ENCODE measurements at regions not wholly inside any gene's neighbourhood (a gene's known extent, or its start where the extent isn't known, plus 50 kb on each side); places are given as distances from the start of the nearest gene placed in this dataset.

DNA sequence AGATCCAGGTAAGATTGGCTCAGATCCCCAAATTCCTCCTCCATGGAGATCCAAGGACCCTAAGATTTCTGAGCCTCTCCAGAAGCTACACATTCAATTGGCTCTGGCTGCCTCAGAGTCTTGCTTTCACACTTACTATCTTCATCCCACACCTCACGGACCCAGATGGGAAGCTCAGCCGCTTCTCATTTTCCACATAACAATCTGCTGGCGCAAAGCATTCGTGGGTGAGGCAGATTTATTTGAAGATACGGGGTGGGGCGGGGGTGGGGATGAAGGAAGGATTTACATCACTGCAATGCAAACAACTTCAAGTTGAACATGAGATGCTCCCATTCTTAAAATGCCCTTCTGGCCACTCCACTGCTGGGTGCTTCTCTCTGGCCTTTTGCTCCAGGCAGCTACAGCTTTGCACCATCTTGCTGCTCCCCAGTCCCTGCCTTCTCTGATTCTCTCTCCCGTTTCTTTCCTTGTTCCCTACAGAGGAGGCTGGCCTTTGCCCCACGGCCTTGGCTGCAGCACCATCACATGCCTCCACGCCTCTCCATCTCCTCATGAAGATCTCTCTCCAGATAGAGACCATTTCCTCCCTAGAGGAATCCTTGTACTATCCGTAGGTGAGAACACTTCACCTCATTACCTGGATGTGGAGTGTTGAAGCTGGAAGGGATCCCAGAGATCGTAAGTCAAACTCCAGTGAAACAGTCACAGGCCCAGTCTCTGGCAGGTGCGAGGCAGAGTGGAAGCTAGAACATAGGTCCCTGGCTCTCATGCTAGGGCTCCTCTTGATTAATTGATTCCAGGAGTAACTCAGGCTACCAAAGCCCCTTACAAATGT, 175.9 kb downstream of the RPLP1 start:
- no peak for DNase-seq

DNA sequence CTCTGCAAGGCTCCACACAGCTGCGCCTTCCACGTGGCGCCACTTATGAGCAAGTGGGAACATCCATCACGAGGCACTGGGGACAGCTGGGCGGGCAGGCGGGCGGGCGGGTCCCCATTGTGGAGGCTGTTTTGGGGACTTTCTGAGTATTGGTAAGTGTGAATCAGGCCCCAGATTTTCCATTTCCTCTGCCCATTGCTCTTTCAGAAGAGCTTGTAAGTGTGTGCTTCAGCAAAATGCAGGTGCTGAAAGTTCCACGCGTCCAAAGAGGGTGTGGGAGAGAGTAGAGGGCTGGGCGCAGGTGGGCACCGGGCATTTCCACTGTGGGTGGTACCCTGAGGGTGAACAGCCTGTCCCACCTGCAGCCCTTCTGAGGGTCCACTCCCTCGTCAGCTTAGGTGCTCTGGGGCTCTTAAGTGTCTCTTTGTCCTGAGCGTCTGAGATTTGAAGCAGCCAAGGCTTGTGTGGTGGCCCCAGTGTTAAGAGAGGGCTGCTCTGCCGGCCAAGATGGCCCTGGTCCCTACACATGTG, 177.1 kb downstream of the RPLP1 start:
- no peak for DNase-seq

DNA sequence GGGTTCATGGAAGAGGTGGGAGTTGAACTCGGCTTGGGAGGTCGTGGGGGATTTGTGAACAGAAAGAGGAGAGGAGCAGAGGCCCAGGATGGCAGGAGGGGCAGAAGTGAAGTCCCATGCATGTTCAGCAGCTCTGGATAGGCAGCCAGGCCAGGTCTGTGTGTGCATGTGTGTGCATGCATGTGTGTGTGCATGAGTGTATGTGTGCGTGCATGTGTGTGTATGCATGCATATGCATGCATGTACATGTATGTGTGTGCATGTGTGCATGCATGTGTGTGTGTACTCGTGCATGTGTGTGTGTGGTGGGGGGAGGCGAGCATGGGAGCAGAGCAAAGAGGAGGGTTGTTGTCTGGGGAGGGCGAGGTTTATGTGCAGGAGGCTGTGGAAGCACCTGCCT, 178.4 kb downstream of the RPLP1 start:
- no peak for DNase-seq

DNA sequence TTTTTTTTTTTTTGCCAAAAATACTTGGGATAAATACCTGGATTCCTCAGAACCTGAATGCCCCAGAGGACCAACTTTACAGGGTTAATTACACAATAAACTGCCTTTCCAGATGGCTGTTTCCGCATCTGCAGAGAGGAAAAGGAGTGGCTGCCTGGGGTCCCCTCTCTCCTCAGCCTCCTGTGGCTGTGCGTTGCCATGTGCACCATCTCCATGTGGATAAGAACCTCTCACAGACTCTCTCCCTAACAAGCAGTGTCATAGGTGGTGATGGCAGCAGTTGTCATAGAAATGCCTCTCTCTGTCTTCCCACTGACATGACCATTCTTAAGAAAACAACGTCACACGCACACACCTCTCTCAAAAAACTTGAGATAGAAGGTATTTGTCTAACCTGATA, 179.4 kb downstream of the RPLP1 start:
- no peak for DNase-seq

DNA sequence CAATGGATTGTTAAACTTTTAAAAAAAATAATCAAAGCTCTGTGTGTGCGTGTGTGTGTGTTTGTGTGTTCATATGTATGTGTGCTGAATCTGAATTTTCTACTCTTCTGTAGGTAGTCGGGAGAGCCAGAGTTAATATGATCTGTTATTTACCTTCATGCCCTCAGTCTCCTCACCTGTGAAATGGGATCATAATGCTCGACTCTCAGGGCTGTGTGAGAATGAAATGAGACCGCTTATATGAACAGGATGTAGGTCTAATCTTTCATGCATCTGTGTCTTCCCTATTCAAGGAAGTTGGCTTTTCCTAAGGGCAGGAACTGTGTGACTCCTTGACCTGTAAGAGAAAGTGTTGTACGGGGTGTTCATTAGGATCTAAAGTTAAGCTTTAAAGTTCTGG, 182.2 kb downstream of the RPLP1 start:
- no peak for DNase-seq

DNA sequence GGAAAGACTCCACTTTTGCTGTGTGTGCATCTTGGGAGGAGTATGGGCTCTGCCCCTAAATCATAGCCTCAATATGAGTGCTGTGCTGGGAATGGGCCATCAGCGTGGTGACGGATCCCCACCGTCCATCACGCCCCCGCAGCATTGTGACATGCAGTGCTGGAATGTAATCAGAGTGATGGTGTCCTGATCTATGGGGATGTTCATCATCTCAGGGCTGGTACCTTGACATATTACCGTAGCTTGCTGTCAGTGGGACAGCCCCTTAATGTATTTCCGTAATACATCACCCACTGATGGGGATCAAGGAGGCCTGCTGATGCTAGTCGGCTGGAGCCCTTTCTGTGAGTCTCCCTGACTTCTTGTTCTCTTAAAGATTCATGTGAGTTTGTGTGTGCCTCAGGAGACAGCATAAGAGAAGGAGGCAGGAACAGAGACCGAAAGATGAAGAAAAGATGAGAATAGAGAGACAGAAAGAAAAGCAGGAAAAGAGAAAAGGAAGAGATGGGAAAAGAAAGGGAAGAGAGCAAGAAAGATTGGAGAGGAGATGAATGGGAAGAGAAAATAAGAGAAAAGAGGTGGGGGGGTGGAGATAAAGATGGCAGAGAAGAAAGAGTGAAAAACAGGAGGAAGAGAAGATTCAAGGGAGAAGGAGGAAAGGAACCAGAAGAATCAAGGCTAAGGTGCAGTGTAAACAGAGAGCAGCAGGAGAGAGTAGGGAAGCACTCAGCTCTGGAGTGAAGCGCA, 183.7 kb downstream of the RPLP1 start:
- DNase-seq, result no peak

DNA sequence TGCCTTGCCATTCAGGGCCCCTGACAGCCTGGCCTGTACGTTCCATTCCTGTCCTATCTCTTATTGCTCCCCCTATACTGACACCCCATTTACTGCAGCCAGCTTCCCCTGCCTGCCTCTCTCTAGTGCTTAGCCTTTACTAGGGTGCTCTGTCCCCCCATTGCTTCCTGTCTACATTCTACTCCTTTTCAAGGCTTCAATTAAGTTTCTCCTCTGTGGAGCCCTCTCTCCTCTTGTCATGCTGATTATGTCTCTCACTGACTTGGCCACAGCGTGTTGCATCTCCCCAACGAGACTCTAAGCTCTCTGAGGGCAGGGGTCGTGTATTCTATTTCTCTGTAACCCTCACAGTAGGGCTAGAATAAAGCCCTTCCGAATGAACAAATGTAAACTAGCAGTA, 185.2 kb downstream of the RPLP1 start:
- no peak for DNase-seq

DNA sequence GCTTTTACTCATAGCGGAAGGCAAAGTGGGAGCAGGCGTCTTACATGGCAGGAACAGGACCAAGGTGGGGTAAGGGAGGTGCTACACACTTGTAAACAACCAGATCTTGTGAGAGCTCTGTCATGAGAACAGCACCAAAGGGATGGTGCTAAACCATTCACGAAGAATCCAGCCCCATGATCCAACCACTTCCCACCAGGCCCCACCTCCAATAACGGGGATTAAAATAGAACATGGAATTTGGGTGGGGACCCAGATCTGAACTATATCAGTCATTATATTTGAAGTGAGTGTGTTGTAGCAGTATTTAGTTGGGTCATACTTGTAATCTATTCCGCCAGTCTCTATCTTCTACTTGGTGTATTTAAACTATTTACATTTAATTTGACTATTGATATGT, 190.9 kb downstream of the RPLP1 start:
- DNase-seq, result no peak

DNA sequence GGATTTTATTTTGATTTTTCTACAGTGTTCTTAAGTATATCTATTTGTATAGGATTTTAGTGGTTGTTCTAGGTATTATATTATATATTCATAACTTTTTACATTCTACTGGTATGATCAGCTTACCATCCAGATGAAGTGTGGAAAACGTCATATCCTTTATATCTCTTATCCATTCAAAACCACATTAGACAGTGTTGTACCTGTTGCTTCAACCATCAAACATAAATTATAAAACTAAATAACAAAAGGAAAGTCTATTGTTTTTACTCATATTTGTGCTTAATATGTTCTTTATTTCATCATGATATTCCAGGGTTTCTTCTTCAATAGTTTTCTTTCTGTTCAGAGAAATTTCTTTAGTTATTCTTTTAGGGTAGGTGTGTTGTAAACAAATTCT, 191.4 kb downstream of the RPLP1 start:
- DNase-seq, result no peak

DNA sequence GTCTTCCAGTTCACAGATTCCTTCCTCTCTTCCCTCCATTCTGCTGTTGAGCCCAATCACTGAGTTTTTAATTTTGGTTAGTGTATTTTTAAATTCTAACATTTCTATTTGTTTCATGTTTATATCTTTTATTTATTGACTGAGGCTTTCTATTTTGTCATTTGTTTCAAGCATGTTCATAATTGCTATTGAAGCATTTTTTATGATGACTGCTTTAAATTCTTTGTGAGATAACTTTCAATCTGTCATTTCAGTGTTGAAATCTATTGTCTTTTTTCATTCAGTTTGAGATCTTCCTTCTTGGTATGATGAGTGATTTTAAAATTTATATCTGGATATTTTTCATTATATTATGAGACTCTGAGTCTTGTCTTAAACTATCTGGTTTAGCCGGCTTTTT, 192.3 kb downstream of the RPLP1 start:
- DNase-seq, result no peak

DNA sequence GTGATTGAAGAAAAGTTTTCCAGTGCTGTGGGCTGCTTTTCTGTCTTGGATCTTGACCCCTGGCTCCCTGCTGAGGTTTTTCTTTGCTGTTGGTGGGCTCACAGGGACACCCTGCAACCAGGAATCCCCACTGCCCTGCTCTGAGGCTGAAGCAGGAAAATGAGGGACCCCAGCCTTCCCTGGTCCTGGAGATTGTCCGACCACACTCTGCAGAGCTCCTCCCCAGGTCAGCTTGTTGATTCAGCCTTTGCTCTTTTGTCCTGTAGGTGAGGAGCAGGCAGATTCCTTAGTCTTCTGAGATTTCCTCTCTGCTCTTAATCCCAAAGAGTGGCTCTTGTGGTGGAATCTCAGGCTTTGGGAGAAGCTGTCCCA, 194.5 kb downstream of the RPLP1 start:
- DNase-seq, result no peak

DNA sequence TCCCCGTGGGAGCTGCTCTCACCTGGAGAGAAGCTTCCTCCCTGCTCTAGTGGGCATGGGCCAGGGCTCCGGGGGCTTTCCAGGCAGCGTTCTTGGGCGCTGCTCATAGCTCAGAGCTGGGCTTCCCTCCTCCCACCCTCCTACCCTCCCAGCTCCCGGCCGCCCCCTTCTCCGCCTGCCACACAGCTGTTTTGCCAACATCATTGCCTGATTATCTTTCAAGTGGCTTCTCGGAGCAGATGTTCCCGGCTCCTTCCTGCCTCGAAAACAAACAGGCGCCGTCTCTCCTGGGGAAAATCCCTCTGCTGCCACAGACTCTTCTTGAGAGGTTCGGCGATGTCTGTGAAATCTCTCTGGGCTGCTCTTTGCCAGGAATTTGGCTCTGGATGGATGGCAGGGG, 195.6 kb downstream of the RPLP1 start:
- DNase-seq, result no peak

DNA sequence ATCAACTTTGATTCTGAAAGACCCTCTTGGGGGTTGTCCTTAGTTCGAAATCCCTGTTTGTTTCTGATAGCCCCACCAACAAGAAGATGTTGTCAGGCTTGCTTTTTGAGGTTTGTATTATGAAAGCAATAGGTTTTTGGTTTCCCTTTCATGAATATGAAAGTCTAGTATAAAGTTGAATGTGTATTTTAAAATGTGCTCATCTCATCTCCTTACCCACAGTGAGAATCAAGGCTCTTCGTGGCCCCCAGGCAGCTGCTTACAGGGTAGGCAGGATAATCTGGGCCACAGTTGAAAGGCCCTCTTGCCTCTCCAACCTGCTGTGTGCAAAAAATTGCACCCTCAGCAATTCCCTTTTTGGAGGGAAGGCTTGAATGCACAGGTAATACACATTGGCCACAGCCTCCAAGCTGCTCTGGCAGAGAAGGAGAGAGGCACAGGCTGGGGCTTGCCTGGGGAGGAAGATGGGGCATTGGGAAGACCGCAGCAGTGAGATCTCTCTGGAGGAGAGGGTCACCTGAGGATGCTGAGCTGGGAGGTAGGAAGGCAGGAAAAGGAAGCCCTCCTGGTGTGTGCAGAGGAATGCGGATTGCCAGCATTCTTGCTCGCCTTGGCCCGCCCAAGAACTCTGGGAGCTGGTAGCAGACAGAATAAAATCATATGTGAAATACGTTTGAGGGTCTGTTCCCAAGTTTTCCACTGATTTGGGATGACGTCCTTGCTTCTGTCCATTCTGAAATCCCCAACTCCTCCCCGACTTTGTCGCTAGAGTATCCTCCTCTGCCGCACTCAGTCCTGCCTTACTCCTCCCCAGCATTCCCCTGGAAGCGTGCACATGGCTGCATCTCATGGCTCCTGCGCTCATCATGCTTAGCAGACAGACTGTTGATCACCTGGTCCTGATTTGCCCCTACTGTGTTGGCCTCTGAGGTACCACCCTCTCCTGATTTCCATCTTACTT, 196.4 kb downstream of the RPLP1 start:
- DNase-seq, result no peak

DNA sequence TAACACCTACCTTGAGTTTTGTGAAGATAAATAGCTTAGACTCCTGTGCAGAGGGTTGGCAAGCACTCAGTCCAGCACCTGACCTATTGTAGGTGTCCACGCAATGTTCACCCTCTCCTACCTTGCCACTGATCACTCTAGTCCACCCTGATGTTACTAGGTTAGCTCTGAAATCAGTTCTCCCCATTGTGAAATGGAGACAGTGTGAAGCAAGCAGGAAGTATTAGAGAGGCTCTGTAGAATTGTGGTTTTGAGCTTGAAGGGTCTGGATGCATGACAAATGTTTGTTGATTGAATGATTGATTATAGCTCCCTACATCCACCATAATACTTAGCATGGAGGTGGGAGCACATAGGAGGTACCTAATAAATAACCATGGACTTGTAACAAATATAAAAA, 199.7 kb downstream of the RPLP1 start:
- DNase-seq, result no peak

DNA sequence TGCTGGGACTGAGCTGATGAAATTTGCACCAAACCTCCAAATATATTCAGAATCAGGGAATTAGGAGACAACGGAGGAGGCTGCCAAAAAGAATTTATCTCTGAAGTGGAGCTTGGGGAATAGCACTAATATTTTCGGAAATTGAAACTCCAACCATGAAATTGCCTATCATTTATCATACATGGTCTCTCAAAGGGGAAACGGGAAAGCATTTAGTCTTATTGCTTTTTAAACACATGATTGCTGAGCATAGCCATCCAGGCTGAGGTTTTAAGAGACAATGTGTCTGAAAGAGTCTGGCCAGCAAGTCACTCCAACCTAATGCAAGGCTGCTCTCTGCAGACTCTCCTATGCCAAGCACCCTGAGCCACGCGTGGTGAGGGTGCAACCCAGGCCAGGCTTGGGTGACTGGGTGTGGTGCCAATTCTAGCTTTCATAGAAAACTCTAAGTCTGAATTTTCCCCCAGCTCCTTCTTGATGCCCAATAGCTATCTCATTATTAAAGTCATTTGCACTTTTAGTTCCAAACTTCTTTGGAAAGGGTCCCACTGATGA, 200.2 kb downstream of the RPLP1 start:
- DNase-seq, result no peak

DNA sequence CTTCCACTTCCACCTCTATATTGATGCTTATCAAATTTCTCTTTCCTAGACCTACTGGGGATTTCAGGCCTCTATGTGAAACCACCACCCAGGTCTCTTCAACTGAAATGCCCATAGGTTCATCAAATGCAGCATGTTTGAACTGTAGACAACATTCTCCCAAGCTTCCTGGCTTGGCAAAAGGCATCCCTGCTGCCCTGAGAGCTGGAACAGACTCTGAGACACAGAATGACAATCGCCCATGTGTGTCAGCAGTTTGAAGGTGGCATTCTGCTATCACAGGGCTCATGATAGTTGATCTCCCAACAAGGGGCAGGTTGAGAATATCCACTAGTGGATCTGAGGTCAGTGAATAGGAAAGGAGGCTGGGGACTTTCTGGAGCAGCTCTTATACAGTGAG, 200.7 kb downstream of the RPLP1 start:
- no peak for DNase-seq

DNA sequence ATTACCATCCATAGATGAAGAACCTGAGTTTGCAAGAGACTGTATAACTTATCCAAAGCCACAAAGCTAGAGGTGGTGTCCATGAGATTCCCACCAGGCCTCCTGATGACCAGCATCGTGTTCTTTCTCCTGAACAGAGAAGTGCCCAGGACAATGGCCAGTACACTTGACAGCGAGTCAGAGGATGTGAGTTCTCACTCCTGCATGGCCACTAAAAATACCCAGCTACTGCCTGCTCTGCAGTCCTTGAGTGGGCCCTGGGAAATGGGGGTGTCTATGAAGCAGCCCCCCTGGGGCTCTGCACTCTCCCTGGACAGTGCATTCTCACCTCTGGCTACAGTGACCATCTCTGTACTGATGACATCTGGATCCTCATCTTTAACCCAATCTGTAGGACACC, 201.2 kb downstream of the RPLP1 start:
- no peak for DNase-seq

DNA sequence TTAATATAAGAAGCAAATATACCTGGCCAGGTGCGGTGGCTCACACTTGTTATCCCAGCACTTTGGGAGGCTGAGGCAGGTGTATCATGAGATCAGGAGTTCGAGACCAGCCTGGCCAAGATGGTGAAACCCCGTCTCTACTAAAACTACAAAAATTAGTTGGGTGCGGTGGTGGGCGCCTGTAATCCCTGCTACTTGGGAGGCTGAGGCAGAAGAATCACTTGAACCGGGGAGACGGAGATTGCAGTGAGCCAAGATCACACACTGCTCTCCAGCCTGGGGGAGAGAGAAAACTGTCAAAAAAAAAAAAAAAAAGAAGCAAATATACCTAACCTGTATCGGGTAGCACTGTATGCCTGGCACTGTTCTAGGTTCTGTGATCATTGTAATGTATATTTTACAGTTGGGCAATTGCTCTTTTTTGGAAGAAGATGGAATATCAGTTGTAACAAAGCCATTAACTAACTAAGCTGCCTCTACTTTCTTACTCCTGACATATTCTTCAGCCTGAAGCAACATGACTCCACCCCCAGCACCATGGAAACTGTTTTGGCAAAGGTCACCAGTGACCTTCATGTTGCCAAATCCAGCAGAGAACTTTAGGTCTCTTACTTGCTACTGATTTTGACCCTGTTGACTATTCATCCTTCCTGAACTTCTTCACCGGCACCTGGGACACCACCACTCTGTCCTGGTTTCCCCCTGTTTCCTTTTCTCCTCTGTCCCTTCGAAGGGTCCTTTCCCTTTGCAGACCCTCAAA, 203.8 kb downstream of the RPLP1 start:
- no peak for DNase-seq

DNA sequence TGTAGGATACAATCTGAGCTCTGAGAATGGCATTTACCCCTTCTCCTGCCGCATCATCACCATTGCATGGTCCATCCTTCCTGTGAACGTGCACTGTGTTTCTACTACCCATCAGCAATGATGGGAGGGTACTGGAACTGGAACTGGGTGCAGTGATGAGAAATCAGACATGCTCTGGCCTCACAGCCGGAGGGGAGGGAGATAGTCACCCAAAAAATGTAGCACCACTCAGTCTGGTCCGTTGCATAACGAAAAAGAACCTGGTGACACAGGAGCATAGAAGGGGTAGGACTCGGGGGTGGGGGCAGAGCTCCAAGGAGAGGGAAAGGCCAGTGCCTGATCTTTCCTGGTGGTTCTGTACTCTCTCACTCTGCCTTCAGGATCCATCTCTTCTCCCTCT, 205.0 kb downstream of the RPLP1 start:
- no peak for DNase-seq

DNA sequence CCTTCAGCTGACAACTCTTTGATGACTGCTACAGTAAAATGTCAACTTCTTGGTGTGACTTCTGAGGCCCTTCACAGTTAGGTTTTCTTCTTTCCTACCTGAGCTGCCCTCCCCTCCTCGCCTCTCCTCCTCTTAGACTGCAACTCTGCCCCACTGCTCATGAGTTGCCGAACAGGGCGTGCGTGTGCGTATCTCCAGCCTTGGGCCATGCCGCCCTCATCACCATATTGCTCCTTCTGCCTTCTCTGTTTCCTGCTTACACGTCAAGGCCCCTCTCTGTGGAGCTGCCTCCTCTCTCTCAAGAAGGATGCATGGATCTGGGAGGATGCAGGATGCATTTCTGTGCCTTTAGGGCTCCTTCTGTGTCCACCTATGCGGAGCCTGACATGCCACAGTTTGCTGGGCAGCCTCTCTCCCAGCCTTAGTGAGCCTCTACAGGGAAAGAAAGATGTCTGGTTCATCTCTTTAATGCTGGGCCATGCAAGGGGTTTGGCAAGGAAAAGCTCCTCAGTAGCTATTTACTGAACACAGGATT, 205.9 kb downstream of the RPLP1 start:
- no peak for DNase-seq

DNA sequence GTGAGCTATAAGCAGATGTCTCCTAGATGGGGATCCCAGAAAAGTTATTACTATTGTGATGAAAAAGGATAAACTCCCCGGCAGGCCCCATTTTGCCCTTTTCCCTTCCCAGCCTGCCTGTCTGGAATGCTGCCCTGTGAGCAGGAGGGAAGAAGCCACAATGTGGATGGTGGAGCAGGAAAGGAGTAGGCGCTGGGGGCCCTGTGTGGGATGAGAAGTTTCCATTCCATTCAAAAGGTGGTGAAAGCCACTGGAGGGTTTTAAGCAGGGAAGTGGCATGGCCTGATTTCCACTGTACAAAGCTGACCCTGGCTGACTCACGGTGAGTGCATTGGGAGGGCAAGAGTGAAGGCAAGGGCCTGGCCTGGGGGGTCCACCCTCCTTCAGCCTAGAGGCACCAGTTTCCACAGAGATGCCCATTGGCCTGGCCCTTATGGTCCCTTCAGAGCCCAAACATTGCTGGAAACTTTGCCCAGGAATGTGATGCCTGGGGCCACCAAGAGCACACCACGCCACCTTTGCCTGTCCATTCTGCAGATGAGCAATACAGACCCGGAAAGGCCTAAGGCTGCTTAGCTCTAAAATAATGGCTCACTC, 206.9 kb downstream of the RPLP1 start:
- no peak for DNase-seq

Data from GF-D8 (cell line).